ENCODE measurements at regions not wholly inside any gene's neighbourhood (a gene's known extent, or its start where the extent isn't known, plus 50 kb on each side); places are given as distances from the start of the nearest gene placed in this dataset.

- no peak for TF ChIP-seq ZBTB7A (IDR thresholded peaks at IDR 0.05; ENCODE audit: low read depth)
- TF ChIP-seq TAF1 (IDR thresholded peaks at IDR 0.05; ENCODE audit: low read depth): no peak
- no peak for TF ChIP-seq TEAD4 (IDR thresholded peaks at IDR 0.05)
- TF ChIP-seq CEBPB (IDR thresholded peaks at IDR 0.05): no peak
- TF ChIP-seq MAX (IDR thresholded peaks at IDR 0.05): no peak
- no peak for TF ChIP-seq REST (IDR thresholded peaks at IDR 0.05; ENCODE audit: low read depth)
- TF ChIP-seq EGR1 (IDR thresholded peaks at IDR 0.05): no peak
- TF ChIP-seq USF1 (IDR thresholded peaks at IDR 0.05): no peak
- TF ChIP-seq FOXM1 (IDR thresholded peaks at IDR 0.05; ENCODE audit: borderline replicate concordance, low read depth): no peak
- no peak for TF ChIP-seq EP300 (IDR thresholded peaks at IDR 0.05; ENCODE audit: borderline replicate concordance)
- TF ChIP-seq NFIC (IDR thresholded peaks at IDR 0.05): no peak
Measured at GRCh38 chr5:92544036-92544435, 1037.0 kb downstream of the NR2F1-AS1 start.

- TF ChIP-seq EGR1 (IDR thresholded peaks at IDR 0.05): no peak
Measured at GRCh38 chr5:92543201-92543600, 1037.8 kb downstream of the NR2F1-AS1 start.

- TF ChIP-seq EGR1 (IDR thresholded peaks at IDR 0.05) (no peak), REST (IDR thresholded peaks at IDR 0.05; ENCODE audit: low read depth) (no peak), RAD21 (IDR thresholded peaks at IDR 0.05; ENCODE audit: low read depth) (no peak), YY1 (IDR thresholded peaks at IDR 0.05; ENCODE audit: low read depth) (no peak), NFIC (IDR thresholded peaks at IDR 0.05) (no peak), EP300 (IDR thresholded peaks at IDR 0.05; ENCODE audit: borderline replicate concordance) (no peak), TAF1 (IDR thresholded peaks at IDR 0.05; ENCODE audit: low read depth) (no peak), CREB1 (IDR thresholded peaks at IDR 0.05; ENCODE audit: low read depth) (no peak), TEAD4 (IDR thresholded peaks at IDR 0.05) (no peak), USF1 (IDR thresholded peaks at IDR 0.05) (no peak), TCF12 (IDR thresholded peaks at IDR 0.05; ENCODE audit: low read depth) (no peak), CEBPB (IDR thresholded peaks at IDR 0.05) (no peak), MAX (IDR thresholded peaks at IDR 0.05) (no peak), ZBTB7A (IDR thresholded peaks at IDR 0.05; ENCODE audit: low read depth) (no peak), FOXM1 (IDR thresholded peaks at IDR 0.05; ENCODE audit: borderline replicate concordance, low read depth) (no peak)
Measured at GRCh38 chr5:92527311-92528078, 1053.5 kb downstream of the NR2F1-AS1 start.

GRCh38 chr5:92525131-92525530, 1055.9 kb downstream of the NR2F1-AS1 start:
- no peak for TF ChIP-seq EP300 (IDR thresholded peaks at IDR 0.05; ENCODE audit: borderline replicate concordance)
- TF ChIP-seq USF1 (IDR thresholded peaks at IDR 0.05): no peak

- TF ChIP-seq TCF12 (IDR thresholded peaks at IDR 0.05; ENCODE audit: low read depth) (no peak), EP300 (IDR thresholded peaks at IDR 0.05; ENCODE audit: borderline replicate concordance) (no peak), TEAD4 (IDR thresholded peaks at IDR 0.05) (no peak), USF1 (IDR thresholded peaks at IDR 0.05) (no peak), TAF1 (IDR thresholded peaks at IDR 0.05; ENCODE audit: low read depth) (no peak), RAD21 (IDR thresholded peaks at IDR 0.05; ENCODE audit: low read depth) (no peak), EGR1 (IDR thresholded peaks at IDR 0.05) (no peak), MAX (IDR thresholded peaks at IDR 0.05) (no peak), YY1 (IDR thresholded peaks at IDR 0.05; ENCODE audit: low read depth) (no peak), CEBPB (IDR thresholded peaks at IDR 0.05) (no peak)
Measured at GRCh38 chr5:92519811-92520632, 1061.0 kb downstream of the NR2F1-AS1 start.
